PC-3 (cell line): ENCODE measurements at regions not wholly inside any gene's neighbourhood (a gene's known extent, or its start where the extent isn't known, plus 50 kb on each side); places are given as distances from the start of the nearest gene placed in this dataset.

Experiments
- ATAC-seq: fragments of 200-7000 bp; cut with Tn5 transposase; 2 replicates; pipeline ENCODE4 v1.9.1; 2020; ENCODE audit warnings: mild to moderate bottlenecking, moderate library complexity
- BruUV-seq: library from RNA; stranded (reverse); fragments of 400-500 nt; replicated peaks from 2 replicates; lab custom pipeline; 2021; lab: Mats Ljungman, UMichigan
- CTCF ChIA-PET: fragments of 300-600 bp; sonication (Branson Sonifier 250); formaldehyde crosslinking; loops from one replicate; lab custom pipeline; 2022; ENCODE audit warnings: antibody characterized with exemption; lab: Charles Lee
- POLR2A ChIA-PET: fragments of 300-600 bp; sonication (Branson Sonifier 250); formaldehyde crosslinking; loops from one replicate; lab custom pipeline; 2022; ENCODE audit warnings: antibody characterized with exemption; ENCODE audit not compliant: unreplicated experiment; lab: Charles Lee
- DNase-seq: peaks from one replicate; pipeline ENCODE4 v3.0.0-alpha.2; 2015
- H2AFZ ChIP-seq: fragments of 300-600 bp; sonication (generic); 2 replicates; pipeline ENCODE4 v1.6.0; 2016; ENCODE audit warnings: antibody characterized with exemption, low read length
- H3F3A ChIP-seq: fragments of 300-600 bp; sonication (generic); one replicate; pipeline ENCODE4 v1.6.0; 2017; ENCODE audit warnings: antibody characterized with exemption, low read length, control low read depth, mild to moderate bottlenecking; ENCODE audit not compliant: unreplicated experiment
- H3K27ac ChIP-seq: fragments of 300-600 bp; sonication (generic); 2 replicates; pipeline ENCODE4 v1.5.1; 2016; ENCODE audit warnings: mild to moderate bottlenecking, low read length
- H3K27me3 ChIP-seq: fragments of 300-600 bp; sonication (generic); 2 replicates; pipeline ENCODE4 v1.6.1; 2016; ENCODE audit warnings: low read length, mixed read lengths
- H3K36me3 ChIP-seq: fragments of 300-600 bp; sonication (generic); 2 replicates; pipeline ENCODE4 v1.6.1; 2016; ENCODE audit warnings: low read depth, mixed run types, low read length, mixed read lengths
- H3K4me1 ChIP-seq: fragments of 300-600 bp; sonication (generic); 2 replicates; pipeline ENCODE4 v1.5.1; 2016; ENCODE audit warnings: low read length; ENCODE audit not compliant: insufficient read depth
- H3K4me2 ChIP-seq: fragments of 300-600 bp; sonication (generic); 2 replicates; pipeline ENCODE4 v1.6.0; 2016; ENCODE audit warnings: low read length
- H3K4me3 ChIP-seq: fragments of 300-600 bp; sonication (generic); 2 replicates; pipeline ENCODE4 v1.5.1; 2016; ENCODE audit warnings: mild to moderate bottlenecking, low read length, mixed read lengths
- H3K79me2 ChIP-seq: fragments of 300-600 bp; sonication (generic); 2 replicates; pipeline ENCODE4 v1.6.1; 2017; ENCODE audit warnings: low read length, mixed read lengths
- H3K9ac ChIP-seq: fragments of 300-600 bp; sonication (generic); 2 replicates; pipeline ENCODE4 v1.6.0; 2016; ENCODE audit warnings: mild to moderate bottlenecking, low read length
- H3K9me2 ChIP-seq: fragments of 300-600 bp; sonication (generic); replicated peaks from 2 replicates; pipeline ENCODE4 v1.6.1; 2016; ENCODE audit warnings: mixed run types, low read length, mixed read lengths
- H3K9me3 ChIP-seq: fragments of 300-600 bp; sonication (generic); 2 replicates; pipeline ENCODE4 v1.6.1; 2016; ENCODE audit warnings: low read length, mixed read lengths
- H4K20me1 ChIP-seq: fragments of 300-600 bp; sonication (generic); 2 replicates; pipeline ENCODE4 v1.6.1; 2016; ENCODE audit warnings: low read length, mixed read lengths
- CTCF ChIP-seq: fragments of 300-600 bp; sonication (generic); conservative IDR thresholded peaks from 2 replicates; pipeline ENCODE4 v1.5.1; 2017; ENCODE audit warnings: antibody characterized with exemption, low read depth, mild to moderate bottlenecking, low read length
- EZH2 ChIP-seq: fragments of 300-600 bp; sonication (generic); IDR thresholded peaks from one replicate; pipeline ENCODE4 v1.6.1; 2017; ENCODE audit warnings: antibody characterized with exemption, mild to moderate bottlenecking, low read length; ENCODE audit not compliant: unreplicated experiment
- EZH2phosphoT487 ChIP-seq: fragments of 300-600 bp; sonication (generic); IDR thresholded peaks from 2 replicates; pipeline ENCODE4 v1.6.1; 2018; ENCODE audit warnings: mild to moderate bottlenecking, antibody characterized with exemption, low read length, borderline replicate concordance
- intact Hi-C: fragments of 100-400 bp; cut with micrococcal nuclease; formaldehyde crosslinking; loops from 2 replicates; pipeline ENCODE4 v1.9.0; 2023

GRCh38 chr14:38524636-38525509 is 269.0 kb upstream of the CLEC14A start:
- Histone ChIP-seq H2AFZ (no peak overlapping the region), H3K36me3 (no peaks in the 10 kb centered on the region), H3K4me2 (no peak overlapping the region), H4K20me1 (no peaks in the 10 kb centered on the region), H3K9me2 (no peaks in the 10 kb centered on the region), H3K27me3 (no peaks in the 10 kb centered on the region), H3K9me3 (no peaks in the 10 kb centered on the region), H3K9ac (no peak overlapping the region), H3F3A (no peaks in the 10 kb centered on the region), H3K4me1 (no peaks in the 10 kb centered on the region), H3K27ac (no peak overlapping the region), H3K4me3 (no peak overlapping the region), H3K79me2 (no peaks in the 10 kb centered on the region)
- BruUV-seq = no TSS peak
- intact Hi-C loops = no loop called here
- ATAC-seq (no peak), DNase-seq (no peak)
- ChIA-PET POLR2A (no interaction called here), CTCF (no interaction called here)
- no peak for TF ChIP-seq CTCF
- no peak for TF ChIP-seq EZH2
- no peak for TF ChIP-seq EZH2phosphoT487

- Histone ChIP-seq H3K9me2 (no peaks in the 10 kb centered on the region), H2AFZ (0 out of 2 replicates have a peak overlapping the region, but pooled peaks have one; percentile 12), H3K4me1 (no peaks in the 10 kb centered on the region), H3K4me3 (no peak overlapping the region), H3K27ac (no peak overlapping the region), H3K9me3 (no peaks in the 10 kb centered on the region), H3K4me2 (0 out of 2 replicates have a peak overlapping the region, but pooled peaks have one; percentile 14), H3F3A (no peaks in the 10 kb centered on the region), H3K27me3 (no peaks in the 10 kb centered on the region), H4K20me1 (no peaks in the 10 kb centered on the region), H3K36me3 (no peaks in the 10 kb centered on the region), H3K79me2 (no peaks in the 10 kb centered on the region), H3K9ac (no peak overlapping the region)
- POLR2A ChIA-PET = no interaction called here
- CTCF ChIA-PET = no interaction called here
- no peak for TF ChIP-seq CTCF
- TF ChIP-seq EZH2phosphoT487 = no peak
- TF ChIP-seq EZH2 = no peak
- ATAC-seq (no peak), DNase-seq (no peak)
- intact Hi-C loops = no loop called here
- no TSS peak for BruUV-seq
These were observed 266.8 kb upstream of the CLEC14A start for GRCh38 chr14:38522724-38523123.

DNA sequence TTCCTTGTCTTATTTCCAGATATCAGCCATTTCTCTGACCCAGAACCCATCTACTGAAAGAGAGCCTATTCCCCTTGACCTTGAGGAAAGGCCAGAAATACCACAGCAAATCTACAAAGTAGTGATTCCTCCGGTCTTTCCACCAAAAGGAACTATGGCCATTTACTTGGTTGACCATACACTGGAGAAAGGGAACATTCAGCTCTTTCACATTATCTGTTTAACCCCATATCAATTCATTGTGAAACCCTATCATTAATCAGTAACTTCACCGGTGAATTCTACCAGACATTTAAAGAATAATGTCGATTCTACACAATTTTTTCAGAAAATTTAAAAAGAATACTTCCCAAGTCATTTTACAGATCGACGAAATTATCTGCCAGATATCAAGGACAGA is 265.7 kb upstream of the CLEC14A start:
- no peak overlapping the region for H3K27ac ChIP-seq
- no peak for DNase-seq
- H3K79me2 ChIP-seq = no peaks in the 10 kb centered on the region
- no peaks in the 10 kb centered on the region for H3K9me2 ChIP-seq
- no peaks in the 10 kb centered on the region for H4K20me1 ChIP-seq
- no peaks in the 10 kb centered on the region for H3K36me3 ChIP-seq
- ATAC-seq = no peak
- intact Hi-C loops = no loop called here
- no peak overlapping the region for H3K4me3 ChIP-seq
- H3K4me2 ChIP-seq = no peak overlapping the region
- CTCF ChIA-PET = no interaction called here
- no peak overlapping the region for H2AFZ ChIP-seq
- no peak overlapping the region for H3K9ac ChIP-seq
- H3K4me1 ChIP-seq = no peaks in the 10 kb centered on the region
- no TSS peak for BruUV-seq
- POLR2A ChIA-PET = no interaction called here
- TF ChIP-seq CTCF (no peak), EZH2 (no peak)
- H3F3A ChIP-seq = no peaks in the 10 kb centered on the region
- no peaks in the 10 kb centered on the region for H3K27me3 ChIP-seq
- H3K9me3 ChIP-seq = no peaks in the 10 kb centered on the region
